Muscle of arm (tissue), 1 donor: ENCODE measurements at regions not wholly inside any gene's neighbourhood (a gene's known extent, or its start where the extent isn't known, plus 50 kb on each side); places are given as distances from the start of the nearest gene placed in this dataset.

ENCODE experiments used
- DNase-seq: peaks from one replicate; pipeline ENCODE4 v3.0.0-alpha.2; 2013

DNA sequence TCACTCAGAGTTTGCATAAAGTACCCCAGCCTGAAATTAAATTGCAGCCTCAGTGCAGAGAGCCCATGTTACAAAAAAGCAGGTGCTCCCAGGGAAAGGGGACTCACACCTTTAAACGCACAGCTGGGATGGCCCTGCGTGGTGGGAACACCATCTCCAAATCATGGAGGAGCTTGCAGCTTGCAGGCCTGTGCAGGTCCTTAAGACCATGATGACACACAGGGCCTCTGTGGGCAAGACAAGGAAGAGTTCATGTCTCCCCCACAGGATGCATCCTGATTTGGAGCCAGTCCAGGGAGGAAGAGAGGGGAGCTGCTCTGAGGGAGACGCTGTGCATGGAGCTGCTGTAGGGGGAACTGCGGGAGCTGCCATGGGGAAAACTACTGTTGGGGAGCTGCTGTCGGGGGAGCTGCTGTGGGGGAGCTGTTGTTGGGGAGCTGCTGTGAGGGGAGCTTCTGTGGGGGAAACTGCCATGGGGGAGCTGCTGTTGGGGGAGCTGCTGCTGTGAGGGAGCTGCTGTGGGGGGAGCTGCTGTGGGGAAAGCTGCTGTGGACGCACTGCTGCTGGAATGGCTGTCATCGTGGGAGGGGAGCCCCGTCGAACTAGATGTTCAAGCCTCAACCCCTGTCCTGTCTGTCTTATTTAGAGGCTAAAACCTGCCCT lies 113.9 kb downstream of the MATN1 start:
- DNase-seq = no peak

DNA sequence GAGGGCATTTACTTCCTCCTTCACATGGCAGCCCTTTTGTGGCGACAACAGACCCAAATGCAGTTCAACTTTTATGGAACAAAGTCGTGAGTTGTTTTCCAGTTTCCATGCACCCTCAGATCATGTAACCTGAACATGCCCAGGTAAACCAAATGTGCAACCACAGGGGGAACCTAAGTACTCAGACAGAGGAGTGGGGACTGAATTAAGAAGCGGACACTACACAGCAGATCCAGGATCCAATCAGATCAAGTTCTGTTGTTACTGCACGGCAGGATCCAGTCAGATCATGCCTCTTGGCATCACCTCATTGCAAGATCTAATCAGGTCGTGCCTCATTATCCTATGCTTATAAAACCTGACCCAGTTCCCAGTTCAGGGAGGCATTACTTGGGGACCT lies 115.7 kb downstream of the MATN1 start:
- DNase-seq = no peak

DNA sequence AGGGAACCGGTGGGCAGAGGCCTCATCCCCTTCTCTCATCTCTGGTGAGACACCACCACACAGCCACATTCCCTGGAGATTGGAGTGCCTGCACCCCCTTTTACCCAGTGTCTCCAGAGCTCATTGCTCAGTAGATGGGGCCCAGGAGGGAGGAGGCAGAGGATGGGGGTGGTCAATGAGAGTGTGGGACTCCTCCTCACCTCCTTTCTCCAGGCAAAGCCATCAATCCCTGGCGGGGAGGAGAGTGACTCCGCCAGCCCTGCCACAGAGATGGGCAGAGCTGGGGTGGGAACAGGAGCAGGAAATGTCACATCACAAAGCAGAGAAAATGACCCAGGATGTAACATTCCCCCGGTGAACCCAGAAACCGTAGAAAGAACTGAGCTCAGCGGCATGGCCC lies 117.2 kb downstream of the MATN1 start:
- no peak for DNase-seq

GRCh38 chr1:30605441-30605920 lies 117.9 kb downstream of the MATN1 start:
- no peak for DNase-seq

- no peak for DNase-seq
These were observed 118.5 kb downstream of the MATN1 start for GRCh38 chr1:30604801-30605440.

GRCh38 chr1:30603081-30603858 lies 120.1 kb downstream of the MATN1 start:
- no peak for DNase-seq

GRCh38 chr1:30601316-30602085 lies 121.9 kb downstream of the MATN1 start:
- DNase-seq = no peak

DNA sequence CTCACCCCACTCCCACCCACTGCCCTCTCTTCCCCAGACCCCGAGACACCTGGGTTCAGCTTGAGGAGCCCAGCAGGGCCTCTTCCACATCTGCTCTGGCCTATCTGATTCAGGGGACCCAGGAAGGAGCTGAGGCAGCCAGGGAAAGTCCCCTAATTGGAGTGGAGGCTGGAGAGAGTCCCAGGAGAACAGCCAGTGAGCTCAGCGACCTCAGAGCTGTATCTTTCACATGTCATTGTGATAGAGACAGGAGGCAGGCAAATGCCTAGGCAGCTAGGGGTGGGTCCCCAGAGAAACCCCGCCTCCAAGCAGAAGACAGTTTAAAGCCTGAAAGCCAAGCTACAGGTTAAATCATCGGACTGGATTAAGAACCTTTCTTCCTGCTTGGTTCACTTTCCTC lies 122.7 kb downstream of the MATN1 start:
- DNase-seq = no peak

DNA sequence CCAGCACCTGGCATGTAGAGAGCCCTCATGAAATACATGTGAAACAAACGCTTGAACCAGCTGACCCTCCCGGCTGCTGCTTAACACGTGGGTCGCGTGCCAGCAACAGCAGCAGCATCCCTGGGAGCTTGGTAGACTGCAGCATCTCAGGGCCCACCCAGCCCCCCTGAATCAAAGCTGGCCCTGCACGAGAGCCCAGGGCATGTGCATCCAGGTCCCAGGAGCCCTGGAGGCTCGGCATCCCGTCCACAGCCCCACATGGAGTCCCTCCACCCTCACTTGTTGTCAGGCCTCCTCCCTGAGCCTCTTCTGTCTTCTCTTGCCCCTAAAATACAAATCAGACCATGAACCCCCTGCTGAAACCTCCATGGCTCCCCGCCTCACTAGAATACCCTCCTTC lies 123.1 kb downstream of the MATN1 start:
- DNase-seq = no peak

DNA sequence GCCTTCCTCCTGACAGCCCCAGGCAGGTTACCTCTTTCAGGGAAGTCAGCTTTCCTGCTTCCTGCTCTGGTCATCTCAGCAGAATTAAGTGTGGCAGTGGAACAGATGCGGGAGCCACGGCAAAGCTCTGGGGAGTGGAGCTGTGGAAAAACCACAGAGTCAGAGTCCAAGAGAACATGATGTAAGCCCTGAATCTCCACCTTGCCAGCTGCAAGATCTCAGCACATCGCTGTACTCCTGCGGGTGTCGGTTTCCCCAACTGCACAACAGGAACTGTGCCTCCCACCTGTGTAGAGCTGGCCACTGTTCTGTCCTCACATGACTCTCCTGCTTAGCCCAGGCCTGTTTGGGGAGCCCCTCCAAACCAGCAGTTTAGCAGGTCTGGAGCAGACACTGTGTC lies 123.7 kb downstream of the MATN1 start:
- peak; percentile 5 for DNase-seq

GRCh38 chr1:30598571-30599114 lies 124.7 kb downstream of the MATN1 start:
- no peak for DNase-seq

- DNase-seq = no peak
These were observed 125.7 kb downstream of the MATN1 start for GRCh38 chr1:30597711-30598110.

- no peak for DNase-seq
These were observed 126.5 kb downstream of the MATN1 start for GRCh38 chr1:30596891-30597290.

GRCh38 chr1:30596470-30596869 lies 126.9 kb downstream of the MATN1 start:
- no peak for DNase-seq

- DNase-seq = no peak
These were observed 134.3 kb downstream of the MATN1 start for GRCh38 chr1:30589083-30589482.

GRCh38 chr1:30588311-30589073 lies 134.9 kb downstream of the MATN1 start:
- no peak for DNase-seq

GRCh38 chr1:30586671-30587070 lies 136.7 kb downstream of the MATN1 start:
- no peak for DNase-seq

GRCh38 chr1:30579580-30579979 lies 143.8 kb downstream of the MATN1 start:
- DNase-seq = no peak

DNA sequence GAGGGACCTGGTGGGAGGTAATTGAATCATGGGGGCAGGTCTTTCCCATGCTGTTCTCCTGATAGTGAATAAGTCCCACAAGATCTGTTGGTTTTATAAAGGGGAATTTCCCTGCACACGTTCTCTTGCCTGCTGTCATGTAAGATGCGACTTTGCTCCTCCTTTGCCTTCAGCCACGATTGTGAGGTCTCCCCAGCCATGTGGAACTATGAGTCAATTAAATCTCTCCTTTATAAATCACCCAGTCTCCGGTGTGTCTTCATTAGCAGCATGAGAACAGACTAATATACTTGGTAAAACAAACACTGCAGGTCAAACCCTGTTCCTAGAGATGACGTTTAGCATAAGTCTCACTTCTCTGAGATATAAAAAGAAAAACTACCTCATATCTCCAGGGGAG lies 148.3 kb downstream of the MATN1 start:
- DNase-seq = no peak

DNA sequence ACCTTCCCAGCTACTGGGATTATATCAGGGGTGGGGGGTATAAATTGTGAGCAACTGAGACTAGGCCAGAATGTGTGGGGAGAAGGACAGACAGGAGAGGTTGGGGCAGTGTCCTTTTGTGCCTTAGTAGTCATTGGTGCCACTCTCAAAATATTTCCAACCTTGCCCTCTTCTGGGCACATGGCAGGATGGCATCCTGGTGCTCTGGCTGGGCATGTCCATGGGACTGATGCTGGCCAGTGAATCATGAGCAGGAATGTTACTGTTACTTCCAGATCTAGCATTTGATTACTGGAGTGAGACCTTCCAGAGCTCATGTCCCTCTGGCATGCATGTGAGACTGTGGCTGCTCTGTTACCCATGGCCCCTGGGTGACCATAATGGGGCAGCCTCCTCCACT lies 151.2 kb downstream of the MATN1 start:
- no peak for DNase-seq

DNA sequence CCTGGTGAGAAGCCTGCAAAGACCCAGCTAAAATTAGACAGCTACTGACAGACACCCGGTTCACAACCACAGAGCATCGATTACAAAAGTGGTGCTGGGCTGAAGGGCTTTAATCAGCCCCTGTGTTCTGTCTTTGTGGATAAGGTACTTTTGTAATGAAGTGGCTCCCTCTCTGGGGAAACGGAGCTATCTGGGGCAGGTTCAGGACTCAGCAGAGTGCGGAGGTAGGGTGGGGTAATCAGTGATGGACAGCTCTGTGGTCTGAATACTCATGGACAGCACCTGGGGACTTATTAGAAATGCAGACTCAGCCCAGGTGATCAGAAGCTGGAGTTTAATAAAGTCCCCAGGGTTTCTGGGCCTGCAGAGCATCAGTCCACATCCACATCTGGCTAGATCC lies 152.0 kb downstream of the MATN1 start:
- DNase-seq = no peak
